Fibroblast of skin of scalp (primary cell): ENCODE measurements at regions not wholly inside any gene's neighbourhood (a gene's known extent, or its start where the extent isn't known, plus 50 kb on each side); places are given as distances from the start of the nearest gene placed in this dataset.
"Not testable (repeated sequence)": the region's sequence is repeated elsewhere in the genome, so short reads cannot be mapped to it uniquely, and the experiment has no call there.

Experiments used
- DNase-seq: peaks from one replicate; pipeline ENCODE4 v3.0.0-alpha.2; 2013

DNA sequence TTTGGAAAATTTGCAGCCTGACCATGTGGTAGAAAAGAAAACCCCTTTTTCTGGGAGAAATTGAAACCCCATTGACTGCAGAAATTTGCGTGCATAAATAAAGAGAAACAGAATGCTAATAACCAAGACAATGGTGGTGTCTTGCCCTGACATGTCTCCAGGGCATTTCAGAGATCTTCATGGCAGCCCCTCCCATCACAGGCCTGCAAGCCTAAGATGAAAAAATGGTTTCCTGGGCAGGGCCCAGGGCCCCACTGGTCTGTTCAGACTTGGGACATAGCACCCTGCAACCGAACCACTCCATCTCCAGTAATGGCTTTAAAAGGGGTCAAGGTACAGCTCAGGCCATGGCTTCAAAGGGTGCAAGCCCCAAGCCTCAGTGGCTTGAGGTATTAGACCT, 71.6 kb upstream of the SGIP1 start:
- DNase-seq: no peak

GRCh38 chr1:66464351-66464750, 69.6 kb upstream of the SGIP1 start:
- DNase-seq: no peak

DNA sequence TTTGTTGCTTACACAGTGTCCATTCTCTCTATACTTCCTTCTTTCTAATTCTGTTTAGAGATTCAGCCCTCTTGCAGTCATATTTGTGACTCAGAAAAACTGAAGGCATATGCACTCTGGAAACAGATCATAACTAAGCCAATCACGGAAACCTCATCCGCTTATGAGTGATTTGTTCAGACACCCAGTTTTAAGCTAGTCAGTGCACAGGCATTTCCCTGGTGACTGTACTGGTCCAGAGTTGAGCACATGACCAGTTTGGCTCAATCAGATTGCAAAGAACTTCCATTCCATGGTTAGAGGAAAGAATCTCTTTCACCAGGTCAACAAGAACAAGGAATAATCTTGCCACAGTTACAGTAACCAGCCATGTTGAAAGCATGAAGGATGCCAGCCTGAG, 69.2 kb upstream of the SGIP1 start:
- peak; percentile 97 for DNase-seq

DNA sequence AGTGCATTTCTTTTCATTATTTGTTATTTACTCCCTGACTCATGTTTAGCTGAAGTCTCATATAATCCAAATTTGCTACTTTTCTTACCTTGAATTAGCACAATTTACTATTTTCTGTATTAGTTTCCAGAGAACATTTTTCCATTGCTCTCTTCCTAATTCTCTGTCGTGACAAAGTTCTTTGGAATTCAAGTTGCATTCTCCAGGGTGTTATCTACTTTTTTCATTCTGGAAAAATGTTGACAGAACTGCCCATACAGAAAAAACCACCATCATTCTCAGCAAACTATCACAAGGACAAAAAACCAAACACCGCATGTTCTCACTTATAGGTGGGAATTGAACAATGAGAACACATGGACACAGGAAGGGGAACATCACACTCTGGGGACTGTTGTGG, 67.3 kb upstream of the SGIP1 start:
- DNase-seq: peak; percentile 83

- no peak for DNase-seq
These were observed 65.2 kb upstream of the SGIP1 start for GRCh38 chr1:66468722-66469121.

DNA sequence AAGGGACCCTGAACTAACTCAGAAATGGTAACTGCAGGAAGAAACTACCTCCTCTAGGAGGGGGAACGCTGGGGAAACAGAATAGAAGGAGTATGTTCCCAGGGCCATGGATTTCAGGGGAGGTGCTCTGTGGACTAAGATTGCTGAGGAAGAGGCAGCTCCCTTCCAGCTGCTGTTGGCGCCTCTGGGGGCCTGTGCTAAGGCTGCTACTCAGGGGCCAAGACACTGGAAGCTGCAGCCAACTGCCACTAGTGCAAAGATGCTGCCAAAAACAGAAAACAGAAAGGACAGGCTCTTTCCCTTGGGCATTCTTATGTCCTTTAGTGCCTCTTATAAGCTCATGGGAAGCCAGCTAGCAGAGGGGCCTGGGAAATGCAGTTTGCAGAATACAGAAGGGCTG, 58.0 kb upstream of the SGIP1 start:
- DNase-seq: no peak

- peak; percentile 87 for DNase-seq
These were observed 57.2 kb upstream of the SGIP1 start for GRCh38 chr1:66476774-66477173.

- DNase-seq: peak; percentile 90
These were observed 55.8 kb upstream of the SGIP1 start for GRCh38 chr1:66478116-66478515.

GRCh38 chr1:66480162-66480561, 53.8 kb upstream of the SGIP1 start:
- DNase-seq: no peak

DNA sequence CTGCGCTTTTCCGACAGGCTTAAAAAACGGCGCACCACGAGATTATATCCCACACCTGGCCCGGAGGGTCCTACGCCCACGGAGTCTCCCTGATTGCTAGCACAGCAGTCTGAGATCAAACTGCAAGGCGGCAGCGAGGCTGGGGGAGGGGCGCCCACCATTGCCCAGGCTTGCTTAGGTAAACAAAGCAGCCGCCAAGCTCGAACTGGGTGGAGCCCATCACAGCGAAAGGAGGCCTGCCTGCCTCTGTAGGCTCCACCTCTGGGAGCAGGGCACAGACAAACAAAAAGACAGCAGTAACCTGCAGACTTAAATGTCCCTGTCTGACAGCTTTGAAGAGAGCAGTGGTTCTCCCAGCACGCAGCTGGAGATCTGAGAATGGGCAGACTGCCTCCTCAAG, 52.7 kb upstream of the SGIP1 start:
- not testable (repeated sequence) for DNase-seq
